ENCODE measurements at regions not wholly inside any gene's neighbourhood (a gene's known extent, or its start where the extent isn't known, plus 50 kb on each side); places are given as distances from the start of the nearest gene placed in this dataset.

GRCh38 chr1:84740050-84740714 lies 49.9 kb upstream of the SSX2IP start:
- H3K36me3 ChIP-seq (replicated peaks; ENCODE audit: insufficient read depth, low read depth) = no peaks in the 10 kb centered on the region
- no peaks in the 10 kb centered on the region for H3K79me2 ChIP-seq
- H4K20me1 ChIP-seq (ENCODE audit: insufficient read depth, poor library complexity, severe bottlenecking) = no peaks in the 10 kb centered on the region
- 86% methylated on average over 2 of the region's 2 CpGs for WGBS (ENCODE audit: low lambda C conversion rate, missing lambda C conversion rate)
- H3K27ac ChIP-seq = no peak overlapping the region
- no peaks in the 10 kb centered on the region for H3K27me3 ChIP-seq
- H3K4me2 ChIP-seq = no peak overlapping the region
- H3K4me3 ChIP-seq = no peak overlapping the region
- DNase-seq (ENCODE audit: low spot score) = no peak
- H3K9me3 ChIP-seq (ENCODE audit: low read depth) = no peaks in the 10 kb centered on the region
- H3K4me1 ChIP-seq (ENCODE audit: insufficient read depth) = no peaks in the 10 kb centered on the region
- H3K9me2 ChIP-seq (replicated peaks; ENCODE audit: insufficient read depth) = no peaks in the 10 kb centered on the region
- H2AFZ ChIP-seq = no peak overlapping the region
- no peak for TF ChIP-seq CTCF (IDR thresholded peaks at IDR 0.05; ENCODE audit: poor library complexity)
- no peak for TF ChIP-seq EZH2 (IDR thresholded peaks at IDR 0.05; ENCODE audit: borderline replicate concordance)
- no peak for TF ChIP-seq EZH2phosphoT487 (IDR thresholded peaks at IDR 0.05; ENCODE audit: low read depth, severe bottlenecking, unreplicated experiment)

All from hepatocyte (in vitro differentiated cells).